GM18508 (cell line): ENCODE measurements at regions not wholly inside any gene's neighbourhood (a gene's known extent, or its start where the extent isn't known, plus 50 kb on each side); places are given as distances from the start of the nearest gene placed in this dataset.

Experiments used
- ATAC-seq: cut with Tn5 transposase; IDR thresholded peaks from one replicate; pipeline ENCODE4 v1.9.1; 2021; ENCODE audit warnings: moderate number of reproducible peaks; ENCODE audit not compliant: insufficient read depth, unreplicated experiment

DNA sequence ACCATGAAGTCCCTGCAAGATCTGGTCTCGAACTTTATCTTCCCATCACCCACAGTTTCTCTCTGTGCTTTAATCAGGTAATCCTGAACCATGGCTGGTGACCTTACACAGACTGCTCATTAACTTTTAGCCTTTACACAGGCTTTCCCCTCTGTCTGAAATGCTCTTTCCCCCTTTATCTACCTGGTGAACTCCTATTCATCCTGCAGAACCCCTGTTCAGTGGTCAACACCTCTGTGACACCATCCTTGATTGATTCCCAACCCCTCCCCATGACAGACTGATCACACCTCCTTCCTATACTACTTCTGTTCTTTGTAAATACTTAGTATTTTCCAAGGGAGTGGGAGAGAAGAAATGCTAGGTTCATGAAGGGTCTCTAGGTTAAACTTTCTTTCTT is 254.0 kb downstream of the RPS24 start:
- ATAC-seq, result no peak

DNA sequence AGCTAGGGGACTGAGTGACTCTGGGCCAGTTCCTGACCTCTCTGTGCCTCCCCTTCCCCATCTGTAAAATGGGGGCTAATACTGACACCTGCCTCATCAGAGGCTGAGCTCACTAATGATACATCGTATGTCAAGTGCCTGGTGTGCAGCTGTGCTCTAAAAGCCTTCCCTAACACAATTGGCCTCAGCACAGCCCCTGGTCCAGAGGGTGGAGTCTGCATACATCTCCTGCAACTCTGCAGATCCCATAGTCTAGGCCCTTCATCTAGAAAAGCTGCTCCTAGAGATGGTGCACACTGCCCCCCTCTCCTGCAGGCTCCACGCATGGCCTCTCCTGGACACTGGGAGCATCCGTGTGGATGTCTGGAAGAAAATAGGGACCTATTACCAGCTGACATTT is 255.0 kb downstream of the RPS24 start:
- ATAC-seq, result no peak

DNA sequence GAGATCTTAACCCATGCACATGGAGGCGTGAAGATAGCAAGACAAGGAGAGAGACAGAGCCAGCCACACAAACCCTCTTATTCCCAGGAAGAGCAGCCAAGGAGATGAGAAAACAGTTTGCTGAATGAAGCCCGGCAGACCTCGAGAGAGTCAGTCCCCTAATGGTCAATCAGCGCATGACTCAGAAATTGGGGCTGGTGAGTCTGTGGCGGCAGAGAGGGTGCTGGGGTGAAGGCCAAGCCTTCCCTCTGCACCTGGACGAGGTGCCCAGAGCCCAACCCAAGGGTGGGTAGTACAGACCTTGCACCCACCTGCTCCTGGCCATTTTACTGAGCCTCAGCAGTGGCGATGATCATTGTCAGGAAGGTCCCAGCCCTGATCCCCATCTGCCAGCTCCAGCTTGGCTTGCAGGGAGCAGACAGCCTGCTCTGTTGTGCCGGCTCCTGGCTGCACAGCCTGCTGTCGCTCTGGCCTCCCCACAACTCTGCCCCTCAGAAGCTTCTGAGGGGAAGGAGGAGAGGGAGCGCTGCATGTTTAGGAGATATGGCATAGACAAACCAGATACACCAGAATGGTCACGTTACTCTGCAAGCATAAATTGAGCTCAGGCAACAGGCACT is 256.6 kb downstream of the RPS24 start:
- no peak for ATAC-seq

DNA sequence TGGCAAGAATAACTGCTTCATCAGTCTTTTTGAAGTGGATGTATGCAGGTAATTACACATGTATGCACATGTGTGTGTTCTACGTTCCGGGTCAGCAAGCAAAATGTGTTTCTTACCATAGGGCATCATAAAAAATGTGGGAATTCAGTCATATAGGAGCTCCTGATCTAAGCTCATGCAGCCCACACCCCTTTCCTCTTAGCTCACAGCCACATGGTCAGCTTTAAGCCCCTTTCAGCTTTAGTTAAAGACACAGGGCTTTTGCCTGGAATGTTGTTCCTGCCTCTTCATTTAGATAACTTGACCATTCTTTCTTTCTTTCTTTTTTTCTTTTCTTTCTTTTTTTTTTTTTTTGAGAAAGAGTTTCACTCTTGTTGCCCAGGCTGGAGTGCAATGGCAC is 258.1 kb downstream of the RPS24 start:
- no peak for ATAC-seq

DNA sequence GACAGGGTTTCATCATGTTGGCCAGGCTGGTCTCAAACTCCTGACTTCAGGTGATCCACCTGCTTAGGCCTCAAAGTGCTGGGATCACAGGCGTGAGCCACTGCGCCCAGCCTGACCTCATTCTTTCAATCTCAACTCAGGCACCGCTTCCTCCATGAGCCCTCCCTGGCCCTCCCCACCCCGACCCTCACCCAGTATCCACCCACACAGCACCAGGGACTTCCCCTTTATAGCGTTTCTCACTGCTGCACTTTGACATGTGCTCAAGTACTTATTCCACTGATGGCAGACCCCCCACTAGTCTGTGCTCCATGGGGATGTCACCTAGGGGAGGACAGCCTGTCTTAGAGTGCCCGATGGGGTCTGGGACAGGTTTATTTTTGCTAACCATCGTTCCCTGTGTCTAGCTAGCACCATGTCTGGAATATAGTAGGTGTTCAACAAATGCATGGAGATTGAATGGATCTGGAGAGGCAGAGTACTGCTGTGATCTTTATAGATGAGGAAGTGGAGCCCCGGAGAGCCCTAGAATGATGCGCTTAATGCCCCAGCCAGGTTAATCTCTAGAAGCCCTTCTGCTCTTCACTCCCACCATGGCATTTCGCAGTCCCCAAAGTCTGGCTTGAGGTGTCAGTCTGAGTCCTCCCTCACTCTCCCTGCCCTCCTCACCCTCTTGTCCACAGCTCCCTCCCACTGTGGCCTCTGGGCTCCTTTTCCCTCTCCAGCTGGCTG is 258.8 kb downstream of the RPS24 start:
- no peak for ATAC-seq

DNA sequence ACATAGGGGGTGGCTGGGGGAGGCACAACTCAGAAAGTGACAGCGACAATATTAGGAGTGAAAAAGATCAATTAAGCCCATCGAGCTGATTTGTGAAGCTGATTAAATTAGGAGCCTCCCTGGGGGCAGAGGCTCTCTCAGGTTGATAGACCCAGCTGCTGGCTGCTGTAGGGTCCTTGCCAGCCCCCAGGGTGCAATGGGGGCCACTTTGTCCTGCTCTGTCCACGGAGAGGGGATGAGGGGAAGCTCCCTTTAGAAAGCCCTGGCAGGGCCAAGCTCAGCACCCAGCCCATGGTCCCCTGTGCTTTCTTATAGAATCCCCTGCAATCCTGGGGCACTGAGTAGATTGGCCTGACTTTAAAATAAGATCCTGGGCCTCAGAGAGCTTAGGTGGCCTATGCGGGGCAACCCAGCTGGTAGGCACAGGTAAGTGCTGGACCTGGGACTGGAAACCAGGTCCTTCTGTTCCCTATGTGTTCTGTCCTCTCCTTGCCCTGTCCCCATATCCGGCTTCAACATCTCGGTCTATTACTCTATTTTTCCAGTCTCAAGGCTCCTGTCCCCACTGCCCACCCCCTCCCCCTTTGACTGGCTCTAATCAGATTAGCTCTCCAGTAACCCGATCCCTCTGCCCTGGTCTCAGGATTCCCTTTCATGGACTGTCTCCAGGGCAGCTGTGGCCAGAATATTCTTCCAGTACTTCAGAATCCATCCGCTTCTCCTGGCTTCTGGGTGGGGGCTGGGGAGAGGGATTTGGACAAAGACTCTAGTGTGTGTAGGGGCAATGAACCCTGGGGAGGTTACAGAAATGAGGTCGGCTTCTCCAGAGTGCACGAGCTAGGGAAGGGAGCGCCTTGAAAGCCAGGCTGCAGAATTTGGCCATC is 259.6 kb downstream of the RPS24 start:
- ATAC-seq, result no peak

DNA sequence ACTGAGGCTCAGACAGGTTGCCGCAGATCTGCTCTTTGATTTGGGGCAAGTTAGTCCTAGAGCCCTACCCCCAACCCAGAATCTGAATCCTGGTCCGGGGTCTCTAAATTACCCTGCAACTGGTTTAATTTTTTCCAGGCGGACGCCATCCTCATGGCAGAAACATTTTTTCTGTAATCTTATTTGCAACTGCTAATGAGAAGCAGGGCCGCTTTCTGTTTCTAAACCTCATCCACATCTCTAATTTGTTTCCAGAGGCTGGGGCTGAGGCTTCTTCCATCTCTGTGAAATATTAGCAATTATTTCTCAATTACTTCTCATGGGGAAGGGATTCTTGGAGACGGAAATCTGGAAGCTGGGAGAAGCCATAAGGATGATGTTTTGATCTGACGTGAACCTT is 261.6 kb downstream of the RPS24 start:
- no peak for ATAC-seq

DNA sequence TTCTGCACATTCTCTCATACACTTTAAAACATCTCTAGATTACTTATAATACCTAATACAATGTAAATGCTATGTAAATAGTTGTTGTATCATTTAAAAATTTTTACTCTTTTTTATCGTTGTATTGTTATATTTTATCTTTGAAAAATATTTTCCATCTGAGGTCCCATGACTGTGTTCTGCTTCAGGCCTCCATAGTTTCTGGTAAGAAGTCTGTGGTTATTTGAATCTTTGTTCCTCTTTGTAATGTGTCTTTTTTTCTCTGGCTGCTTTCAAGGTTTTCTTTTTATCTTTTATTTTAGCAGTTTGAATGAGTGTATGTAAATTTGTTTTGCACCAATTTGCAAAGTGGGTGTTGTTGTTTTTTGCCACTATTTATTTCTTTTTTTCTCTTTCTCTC is 263.1 kb downstream of the RPS24 start:
- ATAC-seq, result no peak

DNA sequence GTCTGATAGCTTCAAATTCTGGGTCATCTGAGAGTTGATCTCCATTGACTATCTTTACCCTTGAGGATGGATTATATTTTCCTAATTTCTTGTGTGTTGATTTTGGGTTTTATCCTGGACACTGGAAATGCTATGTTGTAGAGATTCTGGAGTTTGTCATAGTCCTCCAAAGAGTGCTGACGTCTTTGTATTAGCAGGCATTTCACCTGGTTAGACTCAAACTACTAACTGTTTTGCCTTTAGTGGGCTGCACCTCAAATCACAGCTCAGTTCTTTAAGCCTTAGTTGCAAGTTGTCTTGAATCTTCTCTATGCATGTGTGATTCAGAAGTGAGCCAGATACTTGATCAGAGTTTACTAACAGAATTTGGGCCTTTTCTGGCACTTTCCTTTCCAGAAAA is 264.3 kb downstream of the RPS24 start:
- ATAC-seq, result no peak

DNA sequence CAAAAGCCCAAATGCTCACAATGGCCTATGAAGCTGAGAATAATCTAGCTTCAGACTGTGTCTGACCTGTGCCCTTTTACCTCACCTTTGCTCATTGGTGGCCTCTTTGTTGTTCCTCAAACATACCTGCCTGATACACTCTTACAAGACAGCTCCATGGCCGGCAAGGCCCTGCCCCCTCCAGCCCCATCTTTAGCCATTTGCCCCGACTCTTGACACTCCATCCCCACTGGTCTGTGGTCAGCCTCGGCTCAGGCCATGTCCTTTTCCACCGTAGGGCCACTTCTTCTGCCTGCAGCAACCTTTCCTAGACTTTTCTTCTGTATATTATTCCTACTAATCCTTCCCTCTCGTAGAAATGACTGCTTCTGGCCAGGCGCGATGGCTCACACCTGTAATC is 265.2 kb downstream of the RPS24 start:
- ATAC-seq, result no peak

DNA sequence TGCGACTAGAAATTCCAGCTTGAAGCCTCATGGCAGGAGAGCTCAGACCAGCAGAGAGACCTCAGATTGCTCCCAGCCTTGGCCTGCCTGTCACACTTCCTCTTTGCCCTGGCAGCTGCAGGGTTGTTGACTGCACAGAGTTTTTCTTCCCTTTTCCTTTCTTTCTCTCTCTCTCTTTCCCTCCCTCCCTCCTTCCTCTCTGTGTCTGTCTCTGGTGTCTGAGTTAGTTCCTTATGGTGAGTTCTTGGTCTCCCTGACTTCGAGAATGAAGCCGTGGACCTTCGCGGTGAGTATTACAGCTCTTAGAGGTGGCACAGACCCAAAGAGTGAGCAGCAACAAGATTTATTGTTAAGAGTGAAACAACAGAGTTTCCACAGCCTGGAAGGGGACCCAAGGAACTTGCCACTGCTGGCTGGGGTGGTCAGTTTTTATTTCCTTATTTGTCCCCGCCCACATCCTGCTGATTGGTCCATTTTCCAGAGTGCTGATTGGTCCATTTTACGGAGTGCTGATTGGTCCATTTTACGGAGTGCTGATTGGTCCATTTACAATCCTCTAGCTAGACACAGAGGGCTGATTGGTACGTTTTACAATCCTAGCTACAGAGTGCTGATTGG is 266.3 kb downstream of the RPS24 start:
- no peak for ATAC-seq

DNA sequence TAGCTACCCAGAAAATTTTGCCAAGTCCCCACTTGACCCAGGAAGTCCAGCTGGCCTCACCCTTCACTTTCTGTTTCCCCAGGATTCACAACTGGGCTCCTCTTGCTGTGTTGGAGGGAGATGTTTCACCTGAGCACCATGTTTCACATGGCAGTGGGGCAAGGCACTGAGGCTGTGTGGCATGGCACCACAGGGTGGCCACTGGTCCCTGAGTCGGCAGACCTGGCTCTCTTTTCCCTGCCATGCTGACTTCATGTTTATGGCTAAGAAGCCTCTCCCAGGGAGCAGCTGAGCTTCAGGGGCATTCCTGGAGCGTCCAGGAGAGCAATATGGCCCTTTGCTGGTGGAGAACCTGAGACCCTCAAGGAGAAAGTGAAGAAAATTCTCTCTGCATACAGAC is 266.9 kb downstream of the RPS24 start:
- ATAC-seq, result no peak

DNA sequence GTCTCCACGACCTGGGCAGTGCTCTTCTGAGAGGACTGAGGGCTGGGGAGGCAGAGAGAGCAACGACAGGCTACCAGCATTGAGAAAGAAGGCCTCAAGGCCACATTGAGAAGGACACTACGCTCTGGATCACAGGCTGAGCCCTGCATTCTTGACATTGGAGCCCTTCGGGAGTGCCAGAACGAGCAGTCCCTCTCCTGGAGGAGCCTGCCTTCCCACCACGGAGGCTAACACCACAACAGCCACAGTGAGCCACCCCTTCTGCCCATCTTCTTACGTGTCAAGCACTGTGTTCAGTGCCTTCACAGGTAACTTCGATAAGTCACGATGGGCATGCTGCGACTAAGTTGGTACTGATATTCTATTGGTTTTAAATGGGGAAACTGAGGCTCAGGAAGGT is 267.8 kb downstream of the RPS24 start:
- ATAC-seq, result no peak

DNA sequence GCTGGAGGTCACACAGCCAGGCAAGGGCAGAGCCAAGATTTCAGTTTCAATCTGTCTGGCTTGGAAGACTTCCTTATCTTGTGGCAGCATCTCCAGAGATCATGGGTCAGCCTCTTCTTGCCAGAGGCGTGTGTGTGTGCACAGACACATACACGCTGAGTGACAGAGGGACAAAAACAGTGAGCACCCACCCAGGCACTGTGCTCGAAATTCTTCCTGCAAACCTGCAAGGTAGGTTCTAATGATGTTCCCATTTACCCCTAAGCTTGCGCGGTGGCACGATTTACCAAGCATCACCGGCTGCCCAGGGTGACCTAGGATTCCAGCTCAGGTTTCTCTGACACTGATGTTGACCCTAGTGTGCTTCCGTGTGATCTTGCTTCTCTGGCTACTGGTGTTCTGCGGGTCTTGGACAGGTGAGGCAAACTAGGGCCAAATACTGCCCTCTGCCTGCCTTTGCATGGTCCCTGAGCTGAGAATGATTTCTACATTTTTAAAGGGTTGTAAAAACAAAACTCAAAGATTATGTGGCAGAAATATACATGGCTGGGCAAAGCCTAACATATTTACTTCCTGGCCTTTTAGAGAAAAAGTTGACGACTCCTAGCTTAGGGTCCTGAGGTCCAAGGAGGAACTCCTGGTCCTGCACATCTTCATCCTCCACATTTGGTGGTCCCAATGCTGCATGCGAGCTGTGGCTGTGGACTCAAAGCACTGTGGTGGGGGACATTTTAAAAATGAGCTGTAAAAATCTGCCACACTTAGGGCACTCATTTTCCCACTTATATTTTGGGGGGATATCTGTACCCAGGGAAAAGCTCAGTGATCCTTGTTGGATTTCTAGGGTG is 268.5 kb downstream of the RPS24 start:
- no peak for ATAC-seq

DNA sequence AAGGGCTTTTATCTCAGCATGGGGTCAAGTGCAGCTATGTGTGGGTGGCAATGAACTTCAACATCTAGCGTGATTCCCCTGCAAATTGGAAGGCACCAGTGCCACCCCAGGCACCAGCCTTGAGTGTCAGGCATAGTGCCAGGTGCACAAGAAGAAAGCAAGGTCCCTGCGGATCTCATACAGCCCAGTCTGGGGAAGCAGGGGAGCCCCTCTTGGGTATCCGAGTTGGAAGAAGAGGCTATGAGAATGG is 269.0 kb downstream of the RPS24 start:
- ATAC-seq, result no peak

DNA sequence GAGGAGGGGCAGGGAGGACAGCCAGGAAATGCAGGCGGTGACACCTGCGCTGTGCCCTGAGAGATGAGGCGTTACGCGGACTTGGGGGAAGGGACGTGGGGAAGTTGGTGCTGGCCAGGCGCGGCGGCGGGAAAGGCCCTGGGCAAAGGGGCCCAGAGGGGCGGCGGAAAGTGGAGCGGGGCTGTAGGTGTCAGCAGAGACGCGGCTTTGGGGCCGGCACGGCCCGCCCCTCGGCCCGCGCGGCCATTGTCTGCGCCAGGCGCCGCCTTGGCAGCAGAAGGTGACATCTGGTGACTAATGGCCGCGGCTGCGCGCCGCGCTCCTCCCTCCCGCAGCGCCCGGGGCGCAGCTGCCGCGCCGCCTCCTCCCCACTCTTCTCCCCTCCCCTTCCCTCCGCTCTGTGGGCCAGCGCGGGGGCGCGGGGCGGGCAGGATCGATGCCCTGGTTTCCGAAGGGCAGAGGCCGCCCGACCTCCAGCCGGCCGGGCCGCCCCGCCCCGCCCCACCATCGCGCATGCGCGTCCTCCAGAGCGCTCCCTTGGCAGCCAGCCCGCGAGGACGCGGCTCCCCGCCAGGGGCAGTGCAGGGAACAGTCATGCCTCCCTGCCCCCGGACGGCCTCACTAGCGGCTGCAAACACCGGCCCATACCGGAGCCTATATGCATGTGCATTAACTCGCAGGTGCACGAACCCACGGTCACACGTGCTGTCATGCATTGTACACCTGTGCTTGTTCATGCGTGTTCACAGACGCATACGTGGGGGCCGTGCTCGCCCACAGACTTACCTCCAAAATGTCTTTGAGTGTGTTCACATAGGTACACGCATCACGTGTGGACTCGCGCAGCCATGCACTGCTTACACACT is 269.6 kb downstream of the RPS24 start:
- peak; percentile 68 for ATAC-seq

DNA sequence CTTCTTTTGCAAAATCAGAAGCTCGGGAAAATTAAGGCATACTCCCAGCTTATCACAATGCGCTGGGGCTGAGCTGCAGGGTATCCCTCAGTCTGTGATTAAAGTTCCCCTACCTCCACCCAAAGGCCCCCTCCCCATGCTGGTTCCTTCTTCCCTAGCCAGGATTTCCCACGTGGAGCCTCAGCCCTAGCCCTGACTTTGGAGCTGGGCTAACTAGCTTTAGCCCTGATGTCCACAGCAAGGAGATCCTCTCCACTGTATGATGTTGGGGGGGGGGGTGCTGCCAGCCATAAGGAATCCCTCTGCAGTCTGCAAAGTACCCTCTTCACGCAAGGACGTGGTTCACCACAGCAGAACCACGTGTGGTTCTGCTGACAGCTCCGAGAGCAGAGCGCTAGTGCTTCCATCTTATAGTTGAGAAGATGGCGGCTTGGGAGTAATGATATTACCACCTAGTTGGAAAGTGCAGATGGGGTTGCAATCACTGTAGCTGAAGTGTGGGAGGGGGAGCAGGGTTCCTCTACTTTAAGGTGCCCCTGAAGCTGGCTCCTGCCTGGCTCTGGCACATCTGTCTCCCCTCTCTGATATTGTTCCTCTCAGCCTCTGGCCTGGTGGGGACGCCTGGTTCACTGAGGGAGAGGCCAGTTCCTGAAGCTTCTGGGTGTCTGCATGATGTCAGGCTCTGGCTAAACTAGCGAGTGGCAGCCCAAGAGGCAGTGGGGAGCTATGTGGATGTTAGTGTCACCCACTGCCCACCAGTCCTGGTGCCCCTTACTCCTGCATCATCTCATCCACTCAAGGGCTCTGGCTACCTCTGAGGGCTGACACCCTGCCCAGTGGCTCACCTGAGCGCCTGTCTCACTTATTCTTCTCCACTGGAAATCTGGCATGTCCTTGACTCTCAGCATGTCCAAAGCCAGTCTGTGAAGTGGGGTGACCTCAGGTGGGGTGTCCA is 270.7 kb downstream of the RPS24 start:
- ATAC-seq, result no peak

DNA sequence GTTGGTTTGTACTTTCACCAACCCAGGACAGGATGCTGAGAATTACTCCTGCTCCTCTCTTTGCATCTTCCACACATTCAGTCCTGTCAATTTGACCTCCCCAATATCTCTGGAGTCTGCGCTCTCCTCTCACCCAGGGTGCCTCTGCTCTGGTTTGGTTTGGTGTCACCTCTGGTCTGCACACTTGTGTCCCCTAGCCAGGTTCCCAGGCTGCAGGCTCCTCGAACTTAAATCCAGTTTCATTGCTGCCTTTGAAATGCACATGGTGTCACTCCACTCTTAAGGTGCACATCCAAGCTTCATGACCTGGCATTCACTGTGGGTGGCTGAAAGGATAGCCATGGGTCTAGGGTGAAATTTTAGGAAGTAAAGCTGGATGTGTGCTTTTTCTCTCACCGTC is 271.6 kb downstream of the RPS24 start:
- ATAC-seq, result no peak
